LNCAP (cell line): ENCODE measurements at regions not wholly inside any gene's neighbourhood (a gene's known extent, or its start where the extent isn't known, plus 50 kb on each side); places are given as distances from the start of the nearest gene placed in this dataset.

Source experiments
- TF ChIP-seq, protein P1 (sequence below): fragments of 450-650 bp; IDR thresholded peaks from 2 replicates; pipeline ENCODE4 v1.5.1; 2017; ENCODE audit warnings: mild to moderate bottlenecking

DNA sequence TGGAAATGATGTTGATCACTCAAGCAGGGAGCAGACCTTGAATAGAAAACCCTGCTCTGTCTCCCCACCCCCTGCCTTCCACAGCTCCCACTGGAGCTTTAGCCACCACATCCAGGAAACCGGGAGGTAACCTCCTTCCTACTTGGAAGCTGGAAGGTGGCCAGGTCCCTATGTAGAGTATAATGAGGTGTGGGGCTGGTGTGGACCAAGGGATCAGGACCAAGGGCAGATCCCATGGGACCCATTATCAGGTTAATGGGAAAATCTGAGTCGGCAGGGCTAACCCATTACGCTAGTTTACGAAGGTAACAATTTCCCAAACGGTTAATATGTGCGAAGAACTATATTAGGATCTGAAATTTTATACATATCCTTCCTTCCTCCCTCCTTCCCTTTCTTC is 321.9 kb downstream of the MIAT start:
- TF ChIP-seq, protein P1, sequence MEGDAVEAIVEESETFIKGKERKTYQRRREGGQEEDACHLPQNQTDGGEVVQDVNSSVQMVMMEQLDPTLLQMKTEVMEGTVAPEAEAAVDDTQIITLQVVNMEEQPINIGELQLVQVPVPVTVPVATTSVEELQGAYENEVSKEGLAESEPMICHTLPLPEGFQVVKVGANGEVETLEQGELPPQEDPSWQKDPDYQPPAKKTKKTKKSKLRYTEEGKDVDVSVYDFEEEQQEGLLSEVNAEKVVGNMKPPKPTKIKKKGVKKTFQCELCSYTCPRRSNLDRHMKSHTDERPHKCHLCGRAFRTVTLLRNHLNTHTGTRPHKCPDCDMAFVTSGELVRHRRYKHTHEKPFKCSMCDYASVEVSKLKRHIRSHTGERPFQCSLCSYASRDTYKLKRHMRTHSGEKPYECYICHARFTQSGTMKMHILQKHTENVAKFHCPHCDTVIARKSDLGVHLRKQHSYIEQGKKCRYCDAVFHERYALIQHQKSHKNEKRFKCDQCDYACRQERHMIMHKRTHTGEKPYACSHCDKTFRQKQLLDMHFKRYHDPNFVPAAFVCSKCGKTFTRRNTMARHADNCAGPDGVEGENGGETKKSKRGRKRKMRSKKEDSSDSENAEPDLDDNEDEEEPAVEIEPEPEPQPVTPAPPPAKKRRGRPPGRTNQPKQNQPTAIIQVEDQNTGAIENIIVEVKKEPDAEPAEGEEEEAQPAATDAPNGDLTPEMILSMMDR: no peak

DNA sequence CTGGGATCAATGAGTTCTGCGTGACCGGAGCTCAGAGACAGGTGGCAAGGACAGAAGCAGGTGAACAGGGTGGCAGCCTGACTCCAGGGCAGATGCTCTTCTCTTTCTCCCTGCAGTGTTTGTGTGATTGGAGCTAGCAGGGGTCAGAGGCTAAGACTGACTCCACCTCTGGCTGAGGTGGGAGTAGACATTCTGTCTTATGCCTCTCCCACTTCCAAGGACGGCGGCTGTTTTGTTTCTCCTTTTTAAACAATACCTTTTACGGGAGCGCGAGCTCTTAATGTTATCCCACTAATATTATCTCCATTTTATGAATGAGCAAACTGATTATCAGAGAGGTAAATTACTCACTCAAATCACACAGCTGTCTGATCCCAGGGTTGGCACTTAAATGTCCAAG is 323.7 kb downstream of the MIAT start:
- TF ChIP-seq, protein P1: no peak

DNA sequence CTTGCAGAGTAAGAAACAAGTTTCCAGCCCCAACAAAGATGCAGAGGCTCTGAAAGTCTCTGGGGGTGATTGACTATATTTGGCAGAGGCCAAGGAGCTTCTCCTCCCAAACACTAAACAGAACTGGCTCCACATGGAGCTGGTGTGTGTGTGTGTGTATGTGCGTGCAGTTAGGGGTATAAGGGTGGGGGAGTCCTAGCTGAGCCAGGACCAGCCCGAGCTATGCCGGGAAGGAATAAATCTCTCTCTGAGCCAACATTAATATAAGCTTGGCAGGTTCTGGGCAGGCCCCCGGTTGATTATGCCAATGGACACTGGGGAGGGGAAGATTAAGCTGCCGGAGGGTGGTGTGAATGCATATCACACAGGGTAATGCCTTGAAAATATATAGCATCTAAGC is 324.2 kb downstream of the MIAT start:
- TF ChIP-seq, protein P1: no peak

DNA sequence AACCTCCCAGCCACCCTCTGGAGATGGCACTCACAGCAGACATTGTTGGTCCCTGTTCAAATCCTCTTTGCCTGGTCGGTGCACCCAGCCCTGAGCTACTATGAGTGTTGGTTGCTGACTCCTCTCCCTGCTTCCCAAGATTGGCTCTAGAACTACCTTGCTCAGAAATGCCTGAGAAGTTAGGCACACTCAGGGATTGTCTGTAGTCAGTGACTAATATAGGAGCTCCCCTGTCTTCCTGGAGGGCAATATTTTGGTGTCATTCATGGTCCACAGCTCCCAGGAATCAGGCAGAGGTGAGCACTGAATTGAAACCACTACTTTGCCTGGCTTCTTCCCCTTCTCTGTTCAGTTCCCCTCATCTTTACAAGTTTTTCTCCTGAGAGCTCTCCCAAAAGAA is 325.9 kb downstream of the MIAT start:
- TF ChIP-seq, protein P1: no peak

DNA sequence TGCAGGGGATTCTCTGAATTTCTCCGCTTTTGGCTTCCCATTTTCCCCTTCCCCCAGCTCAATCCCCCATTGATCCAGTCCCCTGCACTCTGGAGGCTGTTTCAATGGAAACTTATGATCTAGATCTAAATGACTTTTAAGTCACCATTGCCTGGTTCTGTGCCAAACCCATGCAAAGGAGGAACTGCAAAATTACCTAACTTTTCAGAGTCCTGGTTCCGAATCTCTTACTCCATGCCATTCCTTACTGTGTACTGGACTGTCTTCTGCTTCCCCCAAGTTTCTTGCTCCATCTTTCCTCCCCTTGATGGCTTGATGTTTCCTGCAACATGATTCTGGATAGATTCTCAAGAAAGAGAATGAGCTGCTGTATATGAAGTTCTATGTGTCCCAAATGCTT is 327.8 kb downstream of the MIAT start:
- TF ChIP-seq, protein P1: no peak

DNA sequence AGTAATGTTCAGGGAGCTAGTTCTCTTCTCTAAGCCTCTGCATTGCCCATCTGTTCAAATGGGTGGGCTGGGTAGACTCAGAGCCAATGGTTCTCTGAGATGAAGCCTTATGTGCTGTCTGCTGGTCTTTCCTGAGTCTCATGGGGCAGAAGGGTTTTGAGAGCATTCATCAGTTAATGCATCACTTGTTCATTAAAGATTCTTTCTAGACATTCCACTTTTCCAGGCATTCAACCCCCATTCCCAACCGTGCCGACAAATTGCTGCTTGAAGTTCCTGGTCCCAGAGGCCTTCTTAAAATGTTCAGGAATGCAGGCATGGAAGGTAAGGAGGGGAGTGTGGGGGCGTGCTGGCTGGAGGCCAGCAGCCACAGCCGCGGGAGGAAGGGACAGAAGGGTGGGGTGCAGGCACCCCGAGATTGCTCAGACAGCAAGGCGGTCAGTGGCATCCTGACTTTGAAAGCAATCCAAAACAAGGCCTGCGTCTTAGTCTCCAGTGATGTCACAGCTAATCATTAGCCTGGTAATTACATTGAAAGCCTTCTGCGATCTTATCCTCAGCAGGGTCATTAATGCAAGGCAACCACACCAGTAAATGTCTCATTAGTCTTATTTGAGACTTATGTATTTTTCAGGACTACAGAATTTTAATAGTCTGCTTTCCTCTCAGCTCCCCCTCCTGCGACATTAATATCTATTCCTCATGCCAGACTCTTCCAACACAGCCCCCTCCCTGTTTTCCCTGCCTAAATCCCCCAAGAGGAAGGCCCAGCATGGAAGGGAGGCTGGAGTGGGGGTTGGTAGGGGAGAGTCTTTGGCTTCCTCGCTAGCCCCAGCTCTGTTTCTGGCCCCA is 328.8 kb downstream of the MIAT start:
- TF ChIP-seq, protein P1: no peak

DNA sequence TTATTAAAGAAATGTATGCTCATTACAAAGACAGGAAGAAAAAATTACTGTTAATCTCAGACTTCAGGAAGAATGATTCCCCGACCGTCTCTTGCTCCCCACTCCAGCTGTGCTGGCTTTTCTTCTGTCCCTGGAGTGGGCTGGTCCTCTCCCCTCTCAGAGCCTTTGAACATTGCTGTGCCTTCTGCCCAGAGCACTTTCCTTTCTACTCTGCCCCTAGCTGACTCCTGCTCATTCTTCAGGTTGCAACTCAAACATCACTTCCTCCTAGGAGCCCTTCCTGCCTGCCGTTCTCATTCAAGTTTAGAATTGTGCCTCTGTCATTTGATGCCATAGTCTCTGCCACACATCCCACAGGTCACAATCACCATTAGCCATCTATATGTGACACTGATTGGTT is 329.5 kb downstream of the MIAT start:
- TF ChIP-seq, protein P1: no peak
